HG02938 (cell line): ENCODE measurements at regions not wholly inside any gene's neighbourhood (a gene's known extent, or its start where the extent isn't known, plus 50 kb on each side); places are given as distances from the start of the nearest gene placed in this dataset.

ENCODE experiments used
- ATAC-seq: cut with Tn5 transposase; IDR thresholded peaks from one replicate; pipeline ENCODE4 v1.9.1; 2021; ENCODE audit warnings: mild to moderate bottlenecking, moderate library complexity; ENCODE audit not compliant: unreplicated experiment

DNA sequence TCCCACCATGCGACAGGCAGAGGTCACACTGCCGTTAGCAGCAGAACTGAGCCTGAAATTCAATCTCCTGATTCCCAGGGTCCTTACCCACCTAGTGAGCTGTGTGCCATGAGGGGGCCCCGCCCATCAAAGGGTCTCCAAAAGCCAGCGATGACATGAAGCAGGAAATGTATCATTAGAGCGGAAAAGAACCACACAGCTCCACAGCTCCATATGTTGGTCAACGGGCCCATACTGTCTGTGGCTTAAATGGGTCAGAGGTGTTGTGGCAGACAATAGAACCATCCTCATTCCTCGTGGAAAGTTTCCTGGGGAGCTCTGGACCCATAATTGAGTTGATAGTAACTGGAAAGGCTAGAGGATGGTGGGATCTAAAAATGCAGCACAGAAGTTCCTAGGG, 68.1 kb upstream of the PODXL start:
- no peak for ATAC-seq

DNA sequence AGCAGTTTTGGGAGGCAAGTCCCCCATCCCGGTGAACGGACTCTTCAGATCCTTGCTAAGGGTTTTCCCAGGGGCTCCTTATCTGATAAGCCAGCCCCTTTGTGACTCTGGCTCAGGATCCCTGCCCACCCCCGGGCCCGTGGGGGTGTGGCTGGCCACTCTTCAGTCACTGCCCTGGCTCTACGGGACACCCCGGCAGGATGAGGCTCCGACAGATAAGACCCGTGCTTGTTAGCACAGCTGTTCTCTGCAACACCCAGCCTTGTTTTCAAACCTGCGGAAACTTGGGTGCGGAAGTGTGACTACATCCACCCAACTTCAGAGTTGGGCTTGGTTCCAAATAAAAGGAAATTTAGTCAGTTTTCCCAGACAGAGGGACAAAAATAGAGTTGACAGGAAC, 66.7 kb upstream of the PODXL start:
- ATAC-seq: no peak

DNA sequence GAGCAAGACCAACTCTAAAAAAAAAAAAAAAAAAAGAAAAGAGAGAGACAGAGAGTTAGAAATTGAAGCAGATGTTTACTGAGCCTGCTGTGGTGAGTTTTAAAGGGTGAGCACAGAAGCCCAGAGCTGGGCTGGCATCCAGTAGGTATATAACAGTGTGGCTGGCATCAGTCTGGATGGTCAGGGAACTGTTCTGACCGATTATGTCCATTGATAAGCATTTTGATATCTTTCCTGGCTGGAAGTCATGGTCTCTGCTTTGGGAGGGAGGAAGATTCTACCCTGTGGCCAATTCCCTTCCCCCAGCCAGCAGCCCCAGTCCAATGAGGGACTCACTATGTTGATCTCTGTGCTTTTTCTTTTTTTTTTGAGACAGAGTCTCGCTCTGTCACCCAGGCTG, 65.2 kb upstream of the PODXL start:
- no peak for ATAC-seq

DNA sequence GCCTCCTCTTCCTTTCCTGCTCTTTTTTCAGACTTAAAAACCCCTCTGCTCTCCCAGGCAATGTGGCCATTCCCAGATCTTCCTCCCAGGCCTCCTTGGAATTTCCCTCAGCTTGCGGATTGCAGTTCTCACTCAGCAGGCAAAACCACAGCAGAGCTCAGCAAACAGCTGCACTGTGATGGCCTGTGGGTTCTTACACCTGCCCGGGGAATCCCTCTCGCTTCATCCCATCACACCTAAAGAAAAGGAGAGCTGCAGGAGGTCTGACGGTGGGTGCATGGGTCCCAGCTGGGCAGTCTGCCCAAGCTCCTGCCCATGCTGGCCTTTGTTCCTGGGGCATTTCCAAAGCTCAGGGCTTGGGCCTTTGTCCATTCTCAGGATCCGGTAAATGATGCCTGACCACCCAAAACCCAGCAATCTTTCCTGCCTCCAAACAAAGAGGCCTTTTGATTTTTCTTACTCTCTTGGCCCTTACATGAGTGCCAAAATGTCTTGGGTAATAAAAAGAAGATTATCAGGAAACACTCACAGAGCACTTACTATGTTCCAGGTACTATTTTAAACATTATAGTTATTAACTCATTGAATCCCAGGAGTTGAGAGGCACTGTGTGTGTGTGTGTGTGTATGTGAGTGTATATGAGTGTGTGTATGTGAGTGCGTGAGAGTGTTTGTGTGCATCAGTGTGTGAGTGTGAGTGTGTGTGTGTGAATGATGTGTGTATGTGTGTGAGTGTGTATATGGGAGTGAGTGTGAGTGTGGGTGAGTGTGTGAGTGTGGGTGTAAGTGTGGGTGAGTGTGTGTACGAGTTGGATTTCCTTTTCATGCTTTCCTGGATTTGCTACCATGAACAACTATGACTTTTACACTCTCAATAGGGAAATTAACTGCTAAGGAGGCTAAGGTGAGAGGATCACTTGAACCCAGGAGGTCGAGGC, 64.5 kb upstream of the PODXL start:
- no peak for ATAC-seq

DNA sequence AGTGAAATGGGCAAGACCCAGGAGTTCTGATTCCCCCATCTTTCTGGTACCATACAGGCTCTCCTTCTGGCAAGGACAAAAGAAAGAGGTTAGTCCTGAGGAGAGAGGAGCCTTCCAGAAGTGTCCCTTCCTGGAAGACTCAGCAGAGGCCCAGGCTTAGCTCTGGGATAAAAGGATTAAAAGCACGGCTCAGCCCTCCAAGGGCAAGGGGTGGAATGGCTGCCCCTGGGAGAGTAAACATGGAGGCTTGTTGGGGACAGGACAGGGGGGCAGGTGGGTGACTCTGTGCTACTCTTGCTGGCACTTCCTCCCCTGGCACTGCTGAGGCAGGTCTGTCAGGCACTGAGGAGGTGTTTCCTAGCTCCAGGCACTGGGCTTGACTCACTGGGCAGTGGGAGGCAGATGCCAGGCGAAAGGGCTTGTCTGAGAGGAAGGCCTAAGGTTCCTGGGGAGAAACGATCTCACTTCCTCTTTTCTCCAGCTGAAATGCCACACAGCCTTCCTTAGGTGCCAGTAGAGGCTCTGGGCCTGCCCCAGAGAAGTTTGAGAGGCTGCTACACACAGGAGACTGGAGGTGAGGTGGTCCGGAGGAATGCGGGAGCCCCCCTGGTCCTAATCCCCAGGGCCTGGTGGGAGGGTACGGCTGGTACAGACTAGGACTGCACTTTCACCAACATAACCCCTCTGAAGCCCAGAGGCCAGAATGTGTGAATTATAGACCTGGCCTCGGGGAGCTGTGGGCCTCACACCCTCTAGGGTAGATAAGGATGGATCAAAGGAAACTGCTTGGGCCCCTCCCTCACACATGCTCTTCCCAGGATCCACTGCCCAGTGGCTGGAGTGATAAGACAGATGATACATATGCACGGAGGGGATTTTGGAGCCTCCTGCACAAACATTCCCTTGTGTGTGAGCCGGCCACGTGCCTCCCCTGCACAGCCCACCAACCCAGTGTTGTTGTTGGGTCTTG, 63.2 kb upstream of the PODXL start:
- no peak for ATAC-seq

GRCh38 chr7:131618391-131618790, 62.0 kb upstream of the PODXL start:
- no peak for ATAC-seq

DNA sequence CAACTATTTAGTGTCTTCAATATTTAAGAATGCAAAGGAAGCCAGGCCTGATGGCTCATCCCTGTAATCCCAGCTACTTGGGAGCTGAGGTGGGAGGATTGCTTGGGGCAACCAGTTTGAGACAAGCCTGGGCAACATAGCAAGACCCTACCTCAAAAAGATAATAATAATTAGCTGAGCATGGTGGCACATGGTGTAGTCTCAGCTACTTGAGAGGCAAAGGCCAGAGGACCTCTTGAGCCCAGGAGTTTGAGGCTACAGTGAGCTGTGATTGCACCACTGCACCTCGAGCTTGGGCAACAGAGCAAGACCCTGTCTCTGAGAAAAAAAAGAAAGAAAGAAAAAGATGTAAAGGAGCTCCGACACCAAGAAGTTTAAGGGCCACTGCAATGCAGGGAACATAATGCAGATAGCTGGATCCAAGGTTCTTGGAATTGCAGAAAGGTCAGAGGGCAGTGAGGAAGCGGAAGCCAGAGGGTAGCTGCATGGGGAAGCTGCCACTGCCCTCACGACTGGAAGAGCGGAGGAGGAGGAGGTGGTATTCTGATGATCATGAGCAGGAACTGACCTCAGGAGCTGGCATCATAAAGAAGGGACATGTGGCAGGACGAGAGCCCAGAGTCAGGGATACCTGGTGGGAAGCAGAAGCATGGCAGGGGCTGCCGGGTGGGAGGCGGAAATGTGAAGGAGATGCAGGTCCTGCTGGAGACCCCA, 60.2 kb upstream of the PODXL start:
- no peak for ATAC-seq

DNA sequence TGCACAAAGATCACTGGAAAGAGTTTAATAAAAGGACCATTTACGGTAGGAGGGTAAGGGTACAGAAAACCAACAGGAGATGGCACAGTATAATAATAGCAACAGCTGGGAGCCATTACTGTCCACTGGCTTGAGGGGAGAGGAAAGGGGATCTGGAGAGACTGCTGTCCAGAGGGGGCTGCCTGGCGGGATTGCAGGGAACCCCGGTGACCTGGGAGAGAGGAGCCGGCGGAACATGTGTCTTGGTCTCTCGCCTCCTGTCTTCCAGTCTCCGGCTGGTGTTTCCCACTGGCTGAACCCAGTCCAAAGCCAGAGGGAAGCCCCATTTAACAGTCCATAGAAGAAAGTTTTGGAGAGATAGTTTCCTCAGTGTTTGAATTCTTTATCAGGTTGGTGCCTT, 57.5 kb upstream of the PODXL start:
- no peak for ATAC-seq

GRCh38 chr7:131610007-131610406, 53.6 kb upstream of the PODXL start:
- no peak for ATAC-seq

DNA sequence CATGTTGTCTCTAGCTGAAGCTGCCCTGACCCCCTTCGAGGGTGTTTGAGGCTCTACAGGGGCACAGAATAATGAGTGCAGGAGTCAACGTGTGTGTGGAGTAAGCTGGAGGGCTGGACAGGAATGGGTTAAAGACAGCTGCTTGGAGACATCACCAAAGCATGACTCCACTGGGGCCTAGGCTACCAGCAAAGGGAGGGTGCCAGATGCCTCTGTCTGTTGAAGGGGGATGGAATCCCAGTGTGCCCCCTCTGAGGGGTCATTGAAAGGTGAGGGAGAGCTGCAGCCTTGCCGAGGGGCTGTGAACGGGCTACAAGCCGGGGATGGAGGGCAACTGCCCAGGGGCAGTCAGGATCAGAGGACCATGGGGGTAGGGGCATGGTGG, 51.7 kb upstream of the PODXL start:
- no peak for ATAC-seq

GRCh38 chr7:131607291-131608115, 51.1 kb upstream of the PODXL start:
- no peak for ATAC-seq

- no peak for ATAC-seq
These were observed 50.2 kb upstream of the PODXL start for GRCh38 chr7:131606346-131607290.
